ENCODE measurements at regions not wholly inside any gene's neighbourhood (a gene's known extent, or its start where the extent isn't known, plus 50 kb on each side); places are given as distances from the start of the nearest gene placed in this dataset.
A peak's percentile ranks its signal among the peaks of the same experiment; 100 is the strongest.

GRCh38 chr12:74906224-74906623 lies 303.4 kb downstream of the KCNC2 start:
- no peak for DNase-seq (ENCODE audit: low spot score)

- DNase-seq (ENCODE audit: low spot score): no peak
Observed at GRCh38 chr12:74910831-74911230, 298.8 kb downstream of the KCNC2 start.

GRCh38 chr12:74914378-74914777 lies 295.3 kb downstream of the KCNC2 start:
- no peak for DNase-seq (ENCODE audit: low spot score)

- no peak for DNase-seq (ENCODE audit: low spot score)
Observed at GRCh38 chr12:74915718-74916117, 293.9 kb downstream of the KCNC2 start.

- DNase-seq (ENCODE audit: low spot score): no peak
Observed at GRCh38 chr12:74917743-74918142, 291.9 kb downstream of the KCNC2 start.

GRCh38 chr12:74918291-74918690 lies 291.3 kb downstream of the KCNC2 start:
- DNase-seq (ENCODE audit: low spot score): no peak

GRCh38 chr12:74922117-74922516 lies 287.5 kb downstream of the KCNC2 start:
- DNase-seq (ENCODE audit: low spot score): no peak

GRCh38 chr12:74922642-74923041 lies 287.0 kb downstream of the KCNC2 start:
- no peak for DNase-seq (ENCODE audit: low spot score)

GRCh38 chr12:74941670-74942069 lies 268.0 kb downstream of the KCNC2 start:
- no peak for DNase-seq (ENCODE audit: low spot score)

- peak; percentile 38 for DNase-seq (ENCODE audit: low spot score)
Observed at GRCh38 chr12:74945771-74946198, 263.9 kb downstream of the KCNC2 start.

- DNase-seq (ENCODE audit: low spot score): no peak
Observed at GRCh38 chr12:74953697-74954096, 255.9 kb downstream of the KCNC2 start.

GRCh38 chr12:74957231-74957630 lies 252.4 kb downstream of the KCNC2 start:
- no peak for DNase-seq (ENCODE audit: low spot score)

- no peak for DNase-seq (ENCODE audit: low spot score)
Observed at GRCh38 chr12:74957634-74958033, 252.0 kb downstream of the KCNC2 start.

GRCh38 chr12:74959657-74960056 lies 250.0 kb downstream of the KCNC2 start:
- no peak for DNase-seq (ENCODE audit: low spot score)

- DNase-seq (ENCODE audit: low spot score): no peak
Observed at GRCh38 chr12:74963304-74963703, 246.3 kb downstream of the KCNC2 start.

- DNase-seq (ENCODE audit: low spot score): no peak
Observed at GRCh38 chr12:74963867-74964331, 245.7 kb downstream of the KCNC2 start.

GRCh38 chr12:74964390-74964789 lies 245.2 kb downstream of the KCNC2 start:
- peak; percentile 56 for DNase-seq (ENCODE audit: low spot score)

GRCh38 chr12:74971201-74971600 lies 238.4 kb downstream of the KCNC2 start:
- no peak for DNase-seq (ENCODE audit: low spot score)

- DNase-seq (ENCODE audit: low spot score): no peak
Observed at GRCh38 chr12:74977832-74978481, 231.7 kb downstream of the KCNC2 start.

- peak; percentile 52 for DNase-seq (ENCODE audit: low spot score)
Observed at GRCh38 chr12:74980510-74980909, 229.1 kb downstream of the KCNC2 start.

GRCh38 chr12:74981541-74981940 lies 228.1 kb downstream of the KCNC2 start:
- DNase-seq (ENCODE audit: low spot score): no peak

- no peak for DNase-seq (ENCODE audit: low spot score)
Observed at GRCh38 chr12:74983917-74984316, 225.7 kb downstream of the KCNC2 start.

- DNase-seq (ENCODE audit: low spot score): no peak
Observed at GRCh38 chr12:74984631-74985030, 225.0 kb downstream of the KCNC2 start.

Data from umbilical cord (tissue), 1 donor.